KMS-11 (cell line): ENCODE measurements at regions not wholly inside any gene's neighbourhood (a gene's known extent, or its start where the extent isn't known, plus 50 kb on each side); places are given as distances from the start of the nearest gene placed in this dataset.
"Not testable (repeated sequence)": the region's sequence is repeated elsewhere in the genome, so short reads cannot be mapped to it uniquely, and the experiment has no call there.

Experiments used
- H2AFZ ChIP-seq: fragments of 200-600 bp; sonication (generic); 2 replicates; pipeline ENCODE4 v1.6.1; 2016; ENCODE audit warnings: antibody characterized with exemption, mixed run types, low read depth
- H3K27ac ChIP-seq: fragments of 200-600 bp; sonication (generic); 2 replicates; pipeline ENCODE4 v1.6.1; 2016; ENCODE audit warnings: mild to moderate bottlenecking, mixed run types
- H3K27me3 ChIP-seq: fragments of 200-600 bp; sonication (generic); 2 replicates; pipeline ENCODE4 v1.6.1; 2017; ENCODE audit warnings: mild to moderate bottlenecking, low read depth, mixed run types, moderate library complexity; ENCODE audit not compliant: insufficient read depth
- H3K36me3 ChIP-seq: fragments of 200-600 bp; sonication (generic); 2 replicates; pipeline ENCODE4 v1.6.1; 2017; ENCODE audit warnings: mild to moderate bottlenecking, mixed run types; ENCODE audit not compliant: insufficient read depth
- H3K4me1 ChIP-seq: fragments of 200-600 bp; sonication (generic); 2 replicates; pipeline ENCODE4 v1.6.1; 2016; ENCODE audit warnings: mild to moderate bottlenecking, low read depth, mixed run types; ENCODE audit not compliant: poor library complexity, severe bottlenecking
- H3K4me2 ChIP-seq: fragments of 200-600 bp; sonication (generic); 2 replicates; pipeline ENCODE4 v1.7.0; 2016; ENCODE audit warnings: mild to moderate bottlenecking, mixed run types
- H3K4me3 ChIP-seq: fragments of 200-600 bp; sonication (generic); IDR thresholded peaks from 2 replicates; pipeline ENCODE4 v1.6.1; 2017; ENCODE audit warnings: low read depth, low read length, mixed read lengths; ENCODE audit not compliant: insufficient read depth
- H3K79me2 ChIP-seq: fragments of 200-600 bp; sonication (generic); 2 replicates; pipeline ENCODE4 v1.6.1; 2016; ENCODE audit warnings: low read depth, mixed run types; ENCODE audit not compliant: insufficient read depth
- H3K9ac ChIP-seq: fragments of 200-600 bp; sonication (generic); 2 replicates; pipeline ENCODE4 v1.6.1; 2016; ENCODE audit warnings: mild to moderate bottlenecking, mixed run types
- H4K20me1 ChIP-seq: fragments of 200-600 bp; sonication (generic); 2 replicates; pipeline ENCODE4 v1.6.1; 2016; ENCODE audit warnings: mild to moderate bottlenecking, mixed run types; ENCODE audit not compliant: insufficient read depth
- TF ChIP-seq, protein P1 (sequence below): fragments of 200-600 bp; sonication (generic); conservative IDR thresholded peaks from 2 replicates; pipeline ENCODE4 v1.6.1; 2017; ENCODE audit warnings: low read depth, mild to moderate bottlenecking, antibody characterized with exemption, low read length, moderate library complexity, mixed read lengths

DNA sequence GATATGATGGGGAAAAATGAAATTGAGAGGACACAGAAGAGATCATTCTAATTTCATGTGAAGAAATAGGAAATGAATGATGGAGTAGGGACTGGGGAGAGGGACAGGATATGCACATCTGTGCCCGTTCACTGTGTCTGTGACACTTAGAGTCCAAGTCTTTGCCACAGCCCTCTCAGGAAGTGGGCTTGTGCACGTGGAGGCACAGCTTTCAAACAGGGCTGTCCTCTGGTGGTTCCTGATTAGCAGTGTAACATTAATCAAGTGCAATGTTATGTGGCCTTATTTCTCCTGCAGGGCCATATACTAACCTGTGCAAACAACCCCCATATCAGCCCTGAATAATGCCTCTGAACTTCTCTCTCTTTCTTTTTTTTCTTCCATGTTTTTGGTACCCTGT, 312.2 kb upstream of the FAM98A start:
- H3K27ac ChIP-seq, result no peak overlapping the region
- H3K4me3 ChIP-seq, result no peak overlapping the region
- no peaks in the 10 kb centered on the region for H3K27me3 ChIP-seq
- no peaks in the 10 kb centered on the region for H4K20me1 ChIP-seq
- no peak overlapping the region for H3K4me2 ChIP-seq
- H2AFZ ChIP-seq, result no peak overlapping the region
- TF ChIP-seq, protein P1, sequence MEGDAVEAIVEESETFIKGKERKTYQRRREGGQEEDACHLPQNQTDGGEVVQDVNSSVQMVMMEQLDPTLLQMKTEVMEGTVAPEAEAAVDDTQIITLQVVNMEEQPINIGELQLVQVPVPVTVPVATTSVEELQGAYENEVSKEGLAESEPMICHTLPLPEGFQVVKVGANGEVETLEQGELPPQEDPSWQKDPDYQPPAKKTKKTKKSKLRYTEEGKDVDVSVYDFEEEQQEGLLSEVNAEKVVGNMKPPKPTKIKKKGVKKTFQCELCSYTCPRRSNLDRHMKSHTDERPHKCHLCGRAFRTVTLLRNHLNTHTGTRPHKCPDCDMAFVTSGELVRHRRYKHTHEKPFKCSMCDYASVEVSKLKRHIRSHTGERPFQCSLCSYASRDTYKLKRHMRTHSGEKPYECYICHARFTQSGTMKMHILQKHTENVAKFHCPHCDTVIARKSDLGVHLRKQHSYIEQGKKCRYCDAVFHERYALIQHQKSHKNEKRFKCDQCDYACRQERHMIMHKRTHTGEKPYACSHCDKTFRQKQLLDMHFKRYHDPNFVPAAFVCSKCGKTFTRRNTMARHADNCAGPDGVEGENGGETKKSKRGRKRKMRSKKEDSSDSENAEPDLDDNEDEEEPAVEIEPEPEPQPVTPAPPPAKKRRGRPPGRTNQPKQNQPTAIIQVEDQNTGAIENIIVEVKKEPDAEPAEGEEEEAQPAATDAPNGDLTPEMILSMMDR, result no peak
- H3K36me3 ChIP-seq, result no peaks in the 10 kb centered on the region
- no peaks in the 10 kb centered on the region for H3K79me2 ChIP-seq
- H3K4me1 ChIP-seq, result no peaks in the 10 kb centered on the region
- H3K9ac ChIP-seq, result no peak overlapping the region

DNA sequence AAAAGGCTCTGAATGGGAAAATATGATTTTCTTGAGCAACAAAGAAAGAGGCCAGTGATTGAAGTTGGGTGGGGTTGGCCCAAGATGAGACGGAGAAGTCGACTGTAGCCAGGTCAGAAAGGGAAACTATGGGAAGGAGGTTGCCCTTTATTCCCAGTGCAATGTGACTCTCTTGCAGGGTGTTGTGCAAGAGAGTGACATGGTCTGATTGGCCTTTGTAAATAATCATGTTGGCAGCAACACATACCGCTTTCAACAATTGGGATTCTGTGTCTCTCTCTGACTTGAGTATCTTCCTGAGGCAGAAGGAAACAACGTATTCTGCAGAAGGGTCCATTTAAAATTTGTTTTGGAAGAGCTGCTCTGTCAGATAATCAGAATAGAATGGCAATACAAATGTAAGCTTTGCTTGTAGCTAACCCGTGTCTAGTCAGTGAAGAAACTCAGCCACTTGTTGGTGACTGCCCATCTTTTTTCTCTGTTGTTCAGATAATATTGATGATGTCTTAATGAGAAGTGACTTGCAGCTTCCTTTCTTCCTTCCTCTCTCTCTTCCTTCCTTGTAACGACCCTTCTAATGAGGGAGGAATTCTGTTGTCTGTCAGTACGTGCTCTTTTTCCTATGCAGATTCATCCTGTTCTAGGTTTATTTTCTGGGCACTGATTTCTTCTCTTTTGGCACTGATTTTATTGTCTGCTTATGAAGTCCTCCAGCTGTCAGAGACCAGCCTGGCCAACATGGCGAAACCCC, 311.0 kb upstream of the FAM98A start:
- no peaks in the 10 kb centered on the region for H3K36me3 ChIP-seq
- TF ChIP-seq, protein P1, result no peak
- H3K27ac ChIP-seq, result no peak overlapping the region
- H3K27me3 ChIP-seq, result no peaks in the 10 kb centered on the region
- no peaks in the 10 kb centered on the region for H3K79me2 ChIP-seq
- H3K4me3 ChIP-seq, result no peak overlapping the region
- no peaks in the 10 kb centered on the region for H4K20me1 ChIP-seq
- H3K4me1 ChIP-seq, result no peaks in the 10 kb centered on the region
- no peak overlapping the region for H2AFZ ChIP-seq
- H3K4me2 ChIP-seq, result no peak overlapping the region
- H3K9ac ChIP-seq, result no peak overlapping the region

DNA sequence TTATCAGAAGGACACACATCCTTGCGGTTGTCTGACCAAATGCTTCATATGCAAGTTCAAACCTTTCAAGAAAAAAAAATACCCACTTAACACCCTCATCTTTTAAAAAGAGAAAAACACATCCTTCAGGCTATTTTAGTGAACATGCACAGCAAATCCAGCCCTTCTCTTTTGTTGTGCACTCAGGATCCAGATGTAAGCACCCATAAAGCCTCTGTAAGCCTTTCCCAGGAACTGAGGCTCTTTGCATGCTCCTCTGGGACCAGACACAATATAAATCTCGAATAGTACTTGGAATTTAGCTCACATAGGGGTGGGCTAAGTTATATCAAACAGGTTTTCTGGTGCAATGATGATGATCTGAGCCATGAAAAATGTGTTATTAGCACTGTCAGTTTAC, 308.8 kb upstream of the FAM98A start:
- Histone ChIP-seq H3K4me2 (no peak overlapping the region), H3K36me3 (no peaks in the 10 kb centered on the region), H3K9ac (no peak overlapping the region), H3K79me2 (no peaks in the 10 kb centered on the region), H3K27ac (no peak overlapping the region), H3K4me3 (no peak overlapping the region), H3K27me3 (no peaks in the 10 kb centered on the region), H3K4me1 (no peaks in the 10 kb centered on the region), H4K20me1 (no peaks in the 10 kb centered on the region), H2AFZ (no peak overlapping the region)
- TF ChIP-seq, protein P1, result no peak

DNA sequence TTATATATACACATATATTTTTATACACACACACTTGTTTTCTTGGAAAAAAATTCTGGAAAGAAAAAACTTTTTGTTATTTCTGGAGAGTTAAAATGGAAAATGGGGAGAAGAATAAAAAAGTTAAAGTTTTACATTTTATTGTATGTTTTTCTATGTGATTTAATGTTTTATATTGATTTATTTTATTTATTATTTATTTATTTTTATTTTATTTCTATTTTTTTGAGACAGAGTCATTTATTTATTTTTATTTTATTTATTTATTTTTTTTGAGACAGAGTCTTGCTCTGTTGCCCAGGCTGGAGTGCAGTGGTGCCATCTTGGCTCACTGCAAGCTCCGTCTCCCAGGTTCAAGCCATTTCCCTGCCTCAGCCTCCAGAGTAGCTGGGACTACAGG, 307.0 kb upstream of the FAM98A start:
- not testable (repeated sequence) for H3K4me3 ChIP-seq, H3K36me3 ChIP-seq, H3K4me2 ChIP-seq, H3K4me1 ChIP-seq, H4K20me1 ChIP-seq, H3K27me3 ChIP-seq, H3K9ac ChIP-seq, H3K79me2 ChIP-seq, H3K27ac ChIP-seq, H2AFZ ChIP-seq

- no peaks in the 10 kb centered on the region for H3K4me1 ChIP-seq
- H3K27me3 ChIP-seq, result no peaks in the 10 kb centered on the region
- H2AFZ ChIP-seq, result no peak overlapping the region
- no peaks in the 10 kb centered on the region for H3K36me3 ChIP-seq
- no peaks in the 10 kb centered on the region for H3K79me2 ChIP-seq
- H3K4me2 ChIP-seq, result no peak overlapping the region
- no peak overlapping the region for H3K4me3 ChIP-seq
- no peaks in the 10 kb centered on the region for H4K20me1 ChIP-seq
- TF ChIP-seq, protein P1, result no peak
- H3K9ac ChIP-seq, result no peak overlapping the region
- H3K27ac ChIP-seq, result no peak overlapping the region
Measured at GRCh38 chr2:33904801-33905200, 305.7 kb upstream of the FAM98A start.
